Activated gamma-delta T cell (primary cell): ENCODE measurements at regions not wholly inside any gene's neighbourhood (a gene's known extent, or its start where the extent isn't known, plus 50 kb on each side); places are given as distances from the start of the nearest gene placed in this dataset.

Experiments used
- DNase-seq: peaks from one replicate; lab custom pipeline; 2025; lab: John Stamatoyannopoulos, UW

- DNase-seq, result peak; percentile 31
Observed at GRCh38 chr5:2038321-2039179, 155.8 kb upstream of the IRX4 start.

- DNase-seq, result no peak
Observed at GRCh38 chr5:2036885-2037284, 154.2 kb upstream of the IRX4 start.

- no peak for DNase-seq
Observed at GRCh38 chr5:2032432-2032831, 149.7 kb upstream of the IRX4 start.

GRCh38 chr5:2031581-2031980, 148.9 kb upstream of the IRX4 start:
- DNase-seq, result no peak

- no peak for DNase-seq
Observed at GRCh38 chr5:2030131-2030530, 147.4 kb upstream of the IRX4 start.

- DNase-seq, result no peak
Observed at GRCh38 chr5:2029206-2029605, 146.5 kb upstream of the IRX4 start.

GRCh38 chr5:2027790-2028189, 145.1 kb upstream of the IRX4 start:
- no peak for DNase-seq

GRCh38 chr5:2024986-2025721, 142.4 kb upstream of the IRX4 start:
- no peak for DNase-seq

GRCh38 chr5:2023196-2023595, 140.5 kb upstream of the IRX4 start:
- no peak for DNase-seq

GRCh38 chr5:2022436-2022835, 139.7 kb upstream of the IRX4 start:
- DNase-seq, result no peak

GRCh38 chr5:2021484-2022176, 138.9 kb upstream of the IRX4 start:
- DNase-seq, result no peak

GRCh38 chr5:2020730-2021129, 138.0 kb upstream of the IRX4 start:
- no peak for DNase-seq

- DNase-seq, result no peak
Observed at GRCh38 chr5:2019716-2020115, 137.0 kb upstream of the IRX4 start.

- no peak for DNase-seq
Observed at GRCh38 chr5:2018390-2018724, 135.6 kb upstream of the IRX4 start.

GRCh38 chr5:2017540-2018389, 135.0 kb upstream of the IRX4 start:
- no peak for DNase-seq

GRCh38 chr5:2015961-2016360, 133.2 kb upstream of the IRX4 start:
- DNase-seq, result no peak

- no peak for DNase-seq
Observed at GRCh38 chr5:2015124-2015848, 132.6 kb upstream of the IRX4 start.

GRCh38 chr5:2014058-2014610, 131.4 kb upstream of the IRX4 start:
- DNase-seq, result no peak

- DNase-seq, result no peak
Observed at GRCh38 chr5:2013301-2014057, 130.8 kb upstream of the IRX4 start.

GRCh38 chr5:2012885-2013284, 130.2 kb upstream of the IRX4 start:
- DNase-seq, result no peak
